ENCODE measurements at regions not wholly inside any gene's neighbourhood (a gene's known extent, or its start where the extent isn't known, plus 50 kb on each side); places are given as distances from the start of the nearest gene placed in this dataset.

GRCh38 chr12:98121963-98122362 lies 393.4 kb upstream of the TMPO start:
- no peak overlapping the region for H3K4me3 Mint-ChIP-seq
- intact Hi-C loops (cut with micrococcal nuclease): no loop called here
- H3K4me1 ChIP-seq (ENCODE audit: control insufficient read depth in 2 of 2, insufficient read depth in 2 of 2, low read length in 2 of 2): no peaks in the 10 kb centered on the region
- peaks cover 0 to 5% (median 0%) of the 10 kb centered on the region in 5 donors for H3K36me3 Mint-ChIP-seq
- ChIA-PET POLR2A (no interaction called here), CTCF (no interaction called here)
- no peak overlapping the region for H3K27ac Mint-ChIP-seq
- peaks cover 6 to 20% (median 15%) of the 10 kb centered on the region in 5 donors for H3K27me3 Mint-ChIP-seq
- no peaks in the 10 kb centered on the region for H3K9me3 ChIP-seq (ENCODE audit: control insufficient read depth in 2 of 3, low read length in 3 of 3)
- DNase-seq (no peak), ATAC-seq (no peak)
- no peaks in the 10 kb centered on the region for H3K36me3 ChIP-seq (ENCODE audit: control insufficient read depth in 2 of 3, insufficient read depth in 3 of 3, low read length in 3 of 3)
- H3K4me1 Mint-ChIP-seq: peaks cover 0 to 2% (median 0%) of the 10 kb centered on the region in 7 donors
- peaks cover 0 to 7% (median 3%) of the 10 kb centered on the region in 11 donors for H3K9me3 Mint-ChIP-seq
- H3K4me3 ChIP-seq (ENCODE audit: low read length): no peak overlapping the region
- no peak overlapping the region for H3K27ac ChIP-seq (ENCODE audit: low read depth, low read length)
- no peaks in the 10 kb centered on the region for H3K27me3 ChIP-seq (ENCODE audit: control insufficient read depth in 2 of 2, insufficient read depth in 2 of 2, low read length in 2 of 2)

DNA sequence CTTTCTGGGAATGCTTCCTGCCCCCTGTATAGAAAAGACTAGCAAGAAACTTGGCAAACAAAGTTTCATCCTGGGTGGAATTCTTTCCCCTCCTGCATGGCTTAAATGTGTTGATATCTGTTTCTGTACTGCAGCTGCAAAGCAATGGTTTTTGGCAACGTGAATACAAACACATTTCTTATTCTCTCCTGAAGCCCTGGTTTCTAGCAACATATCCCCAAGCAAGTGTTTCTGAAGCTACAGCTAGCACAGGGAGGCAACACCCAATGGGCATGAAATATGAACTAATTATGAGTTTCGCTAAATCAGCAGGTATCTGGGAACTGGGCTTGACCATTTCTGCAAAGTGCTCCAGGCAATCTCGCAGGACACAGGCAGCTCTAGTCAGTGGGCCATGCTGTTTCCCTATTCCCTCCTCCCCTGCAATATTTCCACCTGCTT lies 392.3 kb upstream of the TMPO start:
- ATAC-seq (no peak), DNase-seq (no peak)
- Histone ChIP-seq H3K9me3 (ENCODE audit: control insufficient read depth in 2 of 3, low read length in 3 of 3) (no peaks in the 10 kb centered on the region), H3K4me1 (ENCODE audit: control insufficient read depth in 2 of 2, insufficient read depth in 2 of 2, low read length in 2 of 2) (no peaks in the 10 kb centered on the region), H3K27me3 (ENCODE audit: control insufficient read depth in 2 of 2, insufficient read depth in 2 of 2, low read length in 2 of 2) (no peaks in the 10 kb centered on the region), H3K36me3 (ENCODE audit: control insufficient read depth in 2 of 3, insufficient read depth in 3 of 3, low read length in 3 of 3) (no peaks in the 10 kb centered on the region), H3K27ac (ENCODE audit: low read depth, low read length) (no peak overlapping the region), H3K4me3 (ENCODE audit: low read length) (no peak overlapping the region)
- peaks cover 0 to 7% (median 0%) of the 10 kb centered on the region in 11 donors for H3K9me3 Mint-ChIP-seq
- CTCF ChIA-PET: no interaction called here
- intact Hi-C loops (cut with micrococcal nuclease): no loop called here
- peaks cover 0 to under 1% (median 0%) of the 10 kb centered on the region in 7 donors for H3K4me1 Mint-ChIP-seq
- POLR2A ChIA-PET: no interaction called here
- no peak overlapping the region for H3K27ac Mint-ChIP-seq
- no peak overlapping the region for H3K4me3 Mint-ChIP-seq
- H3K27me3 Mint-ChIP-seq: peaks cover 6 to 26% (median 13%) of the 10 kb centered on the region in 5 donors
- H3K36me3 Mint-ChIP-seq: peaks cover 0 to 5% (median 0%) of the 10 kb centered on the region in 5 donors

DNA sequence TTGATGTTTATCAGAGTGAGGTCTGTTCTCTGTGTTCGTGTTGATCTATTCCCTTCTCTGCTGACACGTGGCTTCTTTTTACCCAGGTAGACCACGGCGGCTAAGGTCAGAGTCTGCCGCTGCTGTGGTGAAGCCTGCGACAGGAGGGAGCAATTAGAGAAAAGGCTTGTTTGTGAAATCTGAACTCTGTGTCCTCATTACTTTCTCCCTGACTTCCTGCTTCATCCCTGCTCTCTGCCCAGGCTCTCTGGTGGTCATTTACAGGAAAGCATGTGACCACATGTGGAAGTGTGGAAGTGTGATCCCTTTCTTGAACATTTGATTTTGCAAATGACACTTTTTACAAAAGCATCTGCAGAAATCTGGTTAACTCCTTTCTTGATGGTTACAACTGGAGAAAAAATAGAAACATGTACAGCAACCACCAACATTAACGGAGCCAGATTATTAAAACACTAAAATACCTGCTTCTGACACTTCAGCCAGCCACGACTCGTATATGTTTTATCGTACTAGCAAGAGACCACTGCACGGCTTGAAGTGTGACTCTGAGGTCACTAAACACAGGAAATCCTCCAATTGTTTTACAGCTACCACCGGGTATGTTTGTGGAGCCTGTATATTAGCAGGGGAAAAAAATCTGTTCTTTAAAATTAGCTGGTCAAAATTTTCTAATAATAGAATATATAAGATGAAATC lies 388.6 kb upstream of the TMPO start:
- Histone ChIP-seq H3K36me3 (ENCODE audit: control insufficient read depth in 2 of 3, insufficient read depth in 3 of 3, low read length in 3 of 3) (no peaks in the 10 kb centered on the region), H3K4me3 (ENCODE audit: low read length) (no peak overlapping the region), H3K9me3 (ENCODE audit: control insufficient read depth in 2 of 3, low read length in 3 of 3) (no peaks in the 10 kb centered on the region), H3K4me1 (ENCODE audit: control insufficient read depth in 2 of 2, insufficient read depth in 2 of 2, low read length in 2 of 2) (no peaks in the 10 kb centered on the region), H3K27me3 (ENCODE audit: control insufficient read depth in 2 of 2, insufficient read depth in 2 of 2, low read length in 2 of 2) (no peaks in the 10 kb centered on the region), H3K27ac (ENCODE audit: low read depth, low read length) (no peak overlapping the region)
- DNase-seq: no peak
- Mint-ChIP-seq H3K9me3 (peaks cover 0 to 8% (median 0%) of the 10 kb centered on the region in 11 donors), H3K4me1 (no peaks in the 10 kb centered on the region), H3K4me3 (no peak overlapping the region), H3K27ac (no peak overlapping the region), H3K27me3 (peaks cover 9 to 38% (median 28%) of the 10 kb centered on the region in 5 donors), H3K36me3 (peaks cover 0 to 5% (median 0%) of the 10 kb centered on the region in 5 donors)
- intact Hi-C loops (cut with micrococcal nuclease): no loop called here
- no peak for ATAC-seq
- ChIA-PET POLR2A (no interaction called here), CTCF (no interaction called here)

- CTCF ChIA-PET: no interaction called here
- H3K4me3 ChIP-seq (ENCODE audit: low read length): no peak overlapping the region
- H3K9me3 ChIP-seq (ENCODE audit: control insufficient read depth in 2 of 3, low read length in 3 of 3): no peaks in the 10 kb centered on the region
- no peaks in the 10 kb centered on the region for H3K4me1 ChIP-seq (ENCODE audit: control insufficient read depth in 2 of 2, insufficient read depth in 2 of 2, low read length in 2 of 2)
- no peaks in the 10 kb centered on the region for H3K4me1 Mint-ChIP-seq
- no peak for DNase-seq
- H3K27me3 Mint-ChIP-seq: peaks cover 9 to 38% (median 28%) of the 10 kb centered on the region in 5 donors
- no peaks in the 10 kb centered on the region for H3K36me3 ChIP-seq (ENCODE audit: control insufficient read depth in 2 of 3, insufficient read depth in 3 of 3, low read length in 3 of 3)
- no peaks in the 10 kb centered on the region for H3K27me3 ChIP-seq (ENCODE audit: control insufficient read depth in 2 of 2, insufficient read depth in 2 of 2, low read length in 2 of 2)
- POLR2A ChIA-PET: no interaction called here
- no peak overlapping the region for H3K27ac ChIP-seq (ENCODE audit: low read depth, low read length)
- no peak for ATAC-seq
- no peak overlapping the region for H3K4me3 Mint-ChIP-seq
- H3K36me3 Mint-ChIP-seq: peaks cover 0 to 5% (median 0%) of the 10 kb centered on the region in 5 donors
- peaks cover 0 to 10% (median 0%) of the 10 kb centered on the region in 11 donors for H3K9me3 Mint-ChIP-seq
- no peak overlapping the region for H3K27ac Mint-ChIP-seq
- intact Hi-C loops (cut with micrococcal nuclease): no loop called here
These were observed 388.1 kb upstream of the TMPO start for GRCh38 chr12:98127336-98127679.

- ChIA-PET CTCF (no interaction called here), POLR2A (no interaction called here)
- intact Hi-C loops (cut with micrococcal nuclease): no loop called here
- no peak for DNase-seq
- Mint-ChIP-seq H3K9me3 (peaks cover 0 to 10% (median 0%) of the 10 kb centered on the region in 11 donors), H3K27me3 (peaks cover 9 to 39% (median 28%) of the 10 kb centered on the region in 5 donors), H3K36me3 (peaks cover 0 to 5% (median 0%) of the 10 kb centered on the region in 5 donors), H3K4me1 (no peaks in the 10 kb centered on the region), H3K4me3 (no peak overlapping the region), H3K27ac (no peak overlapping the region)
- ATAC-seq: no peak
- Histone ChIP-seq H3K27ac (ENCODE audit: low read depth, low read length) (no peak overlapping the region), H3K36me3 (ENCODE audit: control insufficient read depth in 2 of 3, insufficient read depth in 3 of 3, low read length in 3 of 3) (no peaks in the 10 kb centered on the region), H3K27me3 (ENCODE audit: control insufficient read depth in 2 of 2, insufficient read depth in 2 of 2, low read length in 2 of 2) (no peaks in the 10 kb centered on the region), H3K9me3 (ENCODE audit: control insufficient read depth in 2 of 3, low read length in 3 of 3) (no peaks in the 10 kb centered on the region), H3K4me1 (ENCODE audit: control insufficient read depth in 2 of 2, insufficient read depth in 2 of 2, low read length in 2 of 2) (no peaks in the 10 kb centered on the region), H3K4me3 (ENCODE audit: low read length) (no peak overlapping the region)
These were observed 387.5 kb upstream of the TMPO start for GRCh38 chr12:98127854-98128253.

DNA sequence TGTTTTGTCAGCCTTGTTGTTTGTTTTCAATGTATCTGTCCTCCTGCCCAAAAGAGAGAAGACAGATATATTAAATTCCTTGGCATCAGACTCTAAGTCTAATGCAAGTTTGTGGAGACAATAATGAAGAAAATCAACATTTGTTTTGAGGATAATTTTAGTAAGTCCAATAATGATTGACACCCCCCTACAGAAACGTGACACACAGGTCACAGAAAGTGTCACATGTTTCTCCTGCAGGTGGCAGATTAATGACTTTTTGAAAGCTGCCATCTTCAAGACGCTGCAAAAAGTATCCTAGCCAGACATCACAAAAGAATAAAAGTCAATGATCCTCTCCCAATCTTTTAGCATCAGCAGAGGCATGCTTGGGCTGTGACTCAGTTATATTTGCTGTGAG lies 378.8 kb upstream of the TMPO start:
- H3K9me3 ChIP-seq (ENCODE audit: control insufficient read depth in 2 of 3, low read length in 3 of 3): no peaks in the 10 kb centered on the region
- H3K4me1 ChIP-seq (ENCODE audit: control insufficient read depth in 2 of 2, insufficient read depth in 2 of 2, low read length in 2 of 2): no peaks in the 10 kb centered on the region
- peaks cover 0 to 5% (median 0%) of the 10 kb centered on the region in 11 donors for H3K9me3 Mint-ChIP-seq
- DNase-seq (no peak), ATAC-seq (no peak)
- ChIA-PET CTCF (no interaction called here), POLR2A (no interaction called here)
- no peaks in the 10 kb centered on the region for H3K4me1 Mint-ChIP-seq
- H3K27ac ChIP-seq (ENCODE audit: low read depth, low read length): no peak overlapping the region
- no peak overlapping the region for H3K4me3 Mint-ChIP-seq
- no peak overlapping the region for H3K4me3 ChIP-seq (ENCODE audit: low read length)
- no peak overlapping the region for H3K27ac Mint-ChIP-seq
- H3K27me3 ChIP-seq (ENCODE audit: control insufficient read depth in 2 of 2, insufficient read depth in 2 of 2, low read length in 2 of 2): no peaks in the 10 kb centered on the region
- no peaks in the 10 kb centered on the region for H3K36me3 ChIP-seq (ENCODE audit: control insufficient read depth in 2 of 3, insufficient read depth in 3 of 3, low read length in 3 of 3)
- H3K36me3 Mint-ChIP-seq: no peaks in the 10 kb centered on the region
- H3K27me3 Mint-ChIP-seq: peaks cover 0 to 7% (median 0%) of the 10 kb centered on the region in 5 donors
- intact Hi-C loops (cut with micrococcal nuclease): no loop called here

- H3K4me1 Mint-ChIP-seq: no peaks in the 10 kb centered on the region
- H3K27me3 Mint-ChIP-seq: peaks cover 0 to 7% (median 0%) of the 10 kb centered on the region in 5 donors
- no peak for DNase-seq
- ATAC-seq: no peak
- no peak overlapping the region for H3K27ac ChIP-seq (ENCODE audit: low read depth, low read length)
- intact Hi-C loops (cut with micrococcal nuclease): no loop called here
- H3K27ac Mint-ChIP-seq: no peak overlapping the region
- H3K27me3 ChIP-seq (ENCODE audit: control insufficient read depth in 2 of 2, insufficient read depth in 2 of 2, low read length in 2 of 2): no peaks in the 10 kb centered on the region
- peaks cover 0 to 2% (median 0%) of the 10 kb centered on the region in 11 donors for H3K9me3 Mint-ChIP-seq
- no peak overlapping the region for H3K4me3 Mint-ChIP-seq
- H3K9me3 ChIP-seq (ENCODE audit: control insufficient read depth in 2 of 3, low read length in 3 of 3): no peaks in the 10 kb centered on the region
- CTCF ChIA-PET: no interaction called here
- H3K4me1 ChIP-seq (ENCODE audit: control insufficient read depth in 2 of 2, insufficient read depth in 2 of 2, low read length in 2 of 2): no peaks in the 10 kb centered on the region
- no peak overlapping the region for H3K4me3 ChIP-seq (ENCODE audit: low read length)
- no peaks in the 10 kb centered on the region for H3K36me3 Mint-ChIP-seq
- no peaks in the 10 kb centered on the region for H3K36me3 ChIP-seq (ENCODE audit: control insufficient read depth in 2 of 3, insufficient read depth in 3 of 3, low read length in 3 of 3)
- POLR2A ChIA-PET: no interaction called here
These were observed 378.1 kb upstream of the TMPO start for GRCh38 chr12:98137278-98137677.
